HG02938 (cell line): ENCODE measurements at regions not wholly inside any gene's neighbourhood (a gene's known extent, or its start where the extent isn't known, plus 50 kb on each side); places are given as distances from the start of the nearest gene placed in this dataset.

Source experiments
- ATAC-seq: cut with Tn5 transposase; IDR thresholded peaks from one replicate; pipeline ENCODE4 v1.9.1; 2021; ENCODE audit warnings: mild to moderate bottlenecking, moderate library complexity; ENCODE audit not compliant: unreplicated experiment

DNA sequence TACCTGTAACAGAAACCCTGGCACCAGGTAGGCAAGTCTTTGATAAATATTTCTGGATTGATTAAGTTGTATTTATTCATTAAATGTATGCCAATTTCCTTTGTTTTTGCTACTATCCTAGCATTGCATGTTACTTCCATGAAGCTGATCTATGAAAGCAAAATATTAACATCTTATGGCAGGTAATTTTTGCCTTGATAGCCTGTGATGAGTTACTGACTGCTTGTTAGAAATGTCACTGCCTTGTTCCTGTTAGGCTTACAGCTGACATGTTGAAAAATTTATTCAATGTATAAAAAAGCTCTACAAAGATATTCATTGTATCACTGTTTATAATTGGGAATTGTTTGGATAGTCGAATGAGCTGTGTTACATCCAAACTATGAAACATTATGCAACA is 830.1 kb downstream of the TUSC7 start:
- ATAC-seq, result no peak

DNA sequence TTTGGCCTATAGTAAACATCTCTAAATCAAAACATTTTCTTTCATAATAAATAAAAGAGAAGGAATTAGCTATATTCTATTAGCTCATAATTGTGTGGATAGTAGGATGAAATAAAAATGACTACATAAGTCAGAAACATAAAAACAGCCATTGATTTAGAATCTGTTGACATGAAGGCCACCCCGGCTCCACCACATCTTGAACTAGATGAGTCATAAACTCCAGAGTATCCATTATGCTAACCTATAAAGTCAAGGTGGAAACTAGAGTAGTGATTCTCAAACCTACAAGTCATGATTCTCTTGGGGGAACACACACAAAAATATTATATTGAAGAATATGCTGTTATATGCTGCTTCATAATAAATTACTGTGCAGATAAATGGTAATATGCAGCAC is 831.0 kb downstream of the TUSC7 start:
- ATAC-seq, result no peak

DNA sequence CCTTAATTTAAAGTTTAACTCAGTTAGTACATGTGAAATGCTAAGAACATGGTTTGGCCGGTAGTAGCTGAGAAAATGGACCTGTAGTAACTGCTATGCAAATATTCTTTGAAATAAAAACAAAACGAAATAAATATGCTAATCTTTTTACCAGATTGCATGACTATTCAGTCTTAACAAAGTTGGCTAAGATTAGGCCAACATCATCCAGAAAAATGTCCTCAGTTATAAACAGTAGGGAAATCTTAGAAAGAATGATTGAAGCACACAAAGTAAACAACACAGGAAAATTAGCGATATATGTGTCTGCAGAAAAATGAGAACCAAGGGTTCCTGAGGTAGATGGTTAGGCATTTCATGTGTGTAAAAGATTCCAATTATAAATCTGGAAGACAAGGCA is 832.1 kb downstream of the TUSC7 start:
- no peak for ATAC-seq

DNA sequence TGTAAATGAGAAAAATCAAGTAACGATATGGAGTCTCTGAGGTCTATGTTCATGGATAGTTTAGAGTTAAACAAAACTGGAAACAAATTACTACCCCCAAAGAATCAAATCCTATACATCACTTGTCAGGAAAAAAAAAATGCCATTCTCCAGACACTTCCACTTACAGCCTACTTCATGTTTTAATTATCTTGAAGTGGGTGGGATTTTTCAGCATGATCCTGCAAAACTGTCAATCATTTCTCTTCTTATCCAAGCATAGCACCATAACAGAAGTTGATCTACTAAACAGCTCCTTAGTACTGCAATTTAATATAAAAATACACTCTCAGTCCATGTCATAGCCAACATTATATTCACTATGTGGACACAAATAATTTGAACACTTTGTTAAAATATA is 833.9 kb downstream of the TUSC7 start:
- no peak for ATAC-seq

DNA sequence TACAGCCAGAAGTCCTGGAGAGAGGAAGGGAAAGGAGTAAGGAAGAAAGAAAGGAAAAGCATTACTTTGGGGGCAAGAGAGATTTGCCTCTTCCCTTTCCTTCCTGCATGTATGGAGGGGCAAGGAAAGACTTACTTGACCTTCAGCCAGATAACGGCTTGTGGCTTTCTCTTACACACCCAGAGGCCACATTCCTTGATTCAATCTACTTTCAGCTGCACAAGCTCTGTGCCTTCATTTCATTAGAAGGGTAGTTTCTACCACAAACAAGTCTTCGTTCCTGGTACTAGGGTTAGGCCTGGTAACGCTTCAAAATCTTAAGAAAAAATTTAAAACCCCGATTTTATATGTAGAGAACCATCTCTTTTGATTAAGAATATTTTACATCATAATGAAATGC is 835.9 kb downstream of the TUSC7 start:
- no peak for ATAC-seq

DNA sequence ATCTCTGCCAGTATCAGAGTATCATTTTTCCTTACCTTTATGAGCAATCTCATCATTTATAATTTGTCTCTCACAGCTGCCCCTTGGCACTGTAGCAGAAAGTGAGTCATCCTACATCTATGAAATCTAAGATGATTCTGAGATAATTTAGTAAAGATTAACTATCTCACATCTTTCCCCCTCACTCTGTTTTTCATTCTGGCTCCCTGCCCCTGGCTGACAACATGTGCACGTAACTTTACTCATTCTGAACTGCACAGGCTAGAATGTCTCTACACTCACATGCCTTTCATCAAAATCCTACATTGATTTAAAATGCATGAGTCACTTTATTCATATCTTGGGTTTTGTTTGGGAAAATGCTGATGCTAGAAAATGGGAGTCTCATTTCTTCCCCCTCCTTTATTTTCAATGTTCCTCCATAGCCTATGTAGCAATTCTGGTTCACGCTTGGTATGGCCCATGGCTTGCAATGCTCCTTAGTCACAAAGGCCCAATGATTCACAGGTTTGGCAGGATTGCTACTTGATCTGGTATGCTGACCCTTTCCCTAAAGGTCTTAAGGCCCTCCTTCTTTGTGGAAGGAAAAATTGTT is 838.5 kb downstream of the TUSC7 start:
- ATAC-seq, result no peak

DNA sequence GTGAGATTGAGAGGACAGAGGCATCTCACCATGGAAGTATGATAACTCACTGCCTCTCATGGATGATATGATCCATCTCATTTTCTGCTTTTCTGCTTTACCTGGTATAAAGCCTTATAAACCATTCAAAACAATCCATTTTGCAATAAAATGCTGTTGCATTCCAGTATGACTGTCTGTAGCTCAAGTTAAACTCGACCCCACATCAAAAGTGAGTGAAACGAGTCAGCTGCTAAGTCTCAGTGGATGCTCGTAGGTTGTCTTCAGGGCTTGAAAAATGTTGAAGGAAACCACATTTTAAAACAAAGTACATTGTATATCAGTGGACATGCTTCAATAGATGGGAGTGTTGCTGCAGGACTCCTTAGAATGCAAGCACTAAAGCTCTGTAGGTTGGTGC is 839.0 kb downstream of the TUSC7 start:
- no peak for ATAC-seq

DNA sequence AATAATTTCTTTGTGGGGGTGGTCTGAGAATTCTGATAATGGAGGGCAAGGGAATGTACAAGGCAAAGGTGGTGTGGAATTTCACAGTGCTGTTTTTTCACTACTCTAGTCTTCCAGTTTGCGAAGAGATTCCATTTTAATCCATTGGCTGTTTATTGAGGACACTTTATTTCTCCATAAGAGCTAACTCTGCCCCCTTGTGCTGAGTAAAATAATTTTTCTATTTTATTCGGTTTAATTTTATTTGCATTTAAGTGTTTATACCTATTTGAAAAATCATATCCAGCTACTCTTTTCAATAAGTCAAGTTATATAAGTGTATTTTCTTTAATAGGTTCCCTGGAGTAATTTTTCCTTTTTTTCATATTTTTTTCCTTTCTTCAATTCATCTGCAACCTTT is 840.1 kb downstream of the TUSC7 start:
- no peak for ATAC-seq

DNA sequence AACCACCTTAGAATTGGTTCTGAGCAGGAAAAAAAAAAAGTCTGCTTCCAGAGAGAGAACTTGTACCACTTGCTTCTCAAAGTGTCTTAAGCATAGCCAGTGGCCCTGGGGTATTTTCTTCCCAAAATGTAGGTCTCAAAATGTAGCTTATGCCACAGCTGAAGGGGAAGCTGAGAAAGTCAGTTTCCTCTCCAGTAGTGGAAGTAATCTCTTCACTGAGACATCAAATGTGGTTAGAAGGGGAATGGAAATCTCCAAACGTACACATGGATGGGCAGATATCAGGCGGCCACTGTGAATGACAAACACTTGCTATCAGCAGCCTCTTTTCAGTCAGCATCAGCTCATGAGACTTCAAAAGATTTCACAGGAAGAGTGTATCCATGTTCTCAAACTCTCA is 841.2 kb downstream of the TUSC7 start:
- ATAC-seq, result no peak

DNA sequence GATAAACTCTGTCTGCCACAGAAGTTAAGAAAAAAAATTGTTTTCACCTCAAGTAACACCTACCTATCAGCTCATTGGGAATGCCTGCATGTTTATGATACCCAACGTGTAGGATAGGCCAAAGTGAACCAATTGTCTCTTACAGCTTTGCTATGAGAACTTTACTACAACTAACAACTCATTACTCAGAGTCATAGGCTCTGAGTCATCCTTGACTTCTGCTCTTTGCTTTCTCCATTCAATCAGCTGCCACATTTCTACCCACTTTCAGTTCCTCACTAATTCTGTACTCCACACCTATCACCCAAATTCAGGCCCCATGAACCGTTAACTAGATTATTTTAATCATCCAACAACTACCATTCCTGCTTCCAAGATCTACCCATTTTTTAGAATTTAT is 843.9 kb downstream of the TUSC7 start:
- ATAC-seq, result peak; percentile 99

DNA sequence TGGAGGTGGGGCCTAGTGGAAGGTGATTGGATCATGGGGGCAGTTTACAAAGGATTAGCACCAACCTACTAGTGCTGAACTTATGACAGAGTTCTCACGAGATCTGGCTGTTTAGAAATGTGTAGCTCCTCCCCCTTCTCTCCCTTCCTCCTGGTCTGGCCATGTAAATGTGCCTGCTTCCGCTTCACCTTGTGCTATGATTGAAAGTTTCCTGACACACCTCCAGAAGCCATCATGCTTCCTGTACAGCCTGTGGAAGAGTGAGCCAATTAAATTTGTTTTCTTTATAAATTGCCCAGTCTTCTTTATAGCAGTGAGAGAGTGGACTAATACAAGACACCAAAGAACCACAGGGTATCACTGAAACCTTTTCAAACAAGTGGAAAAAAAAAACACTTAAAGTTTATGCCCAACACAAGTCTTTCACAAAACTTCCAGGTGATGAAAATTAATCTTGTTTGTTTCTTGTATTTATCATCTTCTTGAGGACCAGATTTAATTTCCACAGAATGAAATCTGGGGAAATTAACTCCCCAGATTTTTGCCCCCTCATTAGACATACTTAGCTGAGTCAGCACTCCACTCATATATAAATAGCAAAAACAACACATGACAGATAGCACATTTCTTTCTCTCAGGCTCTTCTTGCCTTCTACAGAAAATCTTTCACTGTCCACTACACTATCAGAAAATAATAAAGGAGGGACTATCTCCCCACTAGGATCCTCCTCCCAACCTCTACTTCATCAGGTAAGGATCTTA is 847.2 kb downstream of the TUSC7 start:
- ATAC-seq, result no peak

DNA sequence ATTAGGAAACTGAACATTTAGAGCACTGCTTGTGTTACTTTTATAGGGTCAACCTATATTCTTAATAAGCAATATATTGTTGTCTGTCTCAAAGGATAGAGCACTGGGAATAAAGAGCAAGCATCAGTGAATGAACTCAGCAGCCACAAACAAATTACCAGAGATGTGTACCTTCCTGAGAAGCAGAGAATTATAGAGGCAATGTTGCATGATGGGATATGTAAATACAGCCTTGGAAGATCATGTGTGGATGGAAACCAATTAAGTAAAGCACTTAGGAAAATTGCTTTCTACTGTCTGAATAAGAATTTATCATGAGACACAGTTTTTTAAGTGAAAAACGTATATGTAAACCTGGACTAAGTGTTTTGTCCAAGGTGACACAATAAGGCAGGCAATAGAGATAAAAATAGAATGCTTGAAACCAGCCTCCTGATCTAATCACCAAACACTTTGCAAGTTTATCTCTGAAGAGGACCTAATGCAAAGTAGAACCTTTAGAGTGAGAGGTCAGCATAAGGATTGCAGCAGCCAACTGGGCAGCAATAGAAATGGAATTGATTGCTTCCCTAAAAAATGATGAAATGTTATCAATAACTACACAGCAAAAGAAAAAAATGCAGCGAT is 848.0 kb downstream of the TUSC7 start:
- ATAC-seq, result no peak

DNA sequence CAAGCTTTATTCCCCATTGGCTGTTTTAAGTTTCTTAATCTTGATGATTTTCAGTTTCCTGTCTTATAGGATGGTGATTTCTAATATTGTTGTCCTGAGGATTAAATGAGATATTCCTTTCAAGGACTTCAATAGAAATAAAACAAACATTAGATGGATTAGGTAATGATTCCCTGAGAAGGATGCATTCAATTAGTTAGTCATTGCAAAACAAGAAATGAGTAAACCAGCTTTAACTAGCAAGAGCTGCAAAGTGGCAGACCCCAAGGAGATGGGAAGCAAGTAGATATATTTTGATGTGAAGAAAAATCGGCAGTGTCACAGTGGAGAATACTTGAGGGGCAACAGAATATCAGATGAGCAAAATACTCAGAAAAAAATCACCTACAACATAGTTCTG is 849.1 kb downstream of the TUSC7 start:
- no peak for ATAC-seq

DNA sequence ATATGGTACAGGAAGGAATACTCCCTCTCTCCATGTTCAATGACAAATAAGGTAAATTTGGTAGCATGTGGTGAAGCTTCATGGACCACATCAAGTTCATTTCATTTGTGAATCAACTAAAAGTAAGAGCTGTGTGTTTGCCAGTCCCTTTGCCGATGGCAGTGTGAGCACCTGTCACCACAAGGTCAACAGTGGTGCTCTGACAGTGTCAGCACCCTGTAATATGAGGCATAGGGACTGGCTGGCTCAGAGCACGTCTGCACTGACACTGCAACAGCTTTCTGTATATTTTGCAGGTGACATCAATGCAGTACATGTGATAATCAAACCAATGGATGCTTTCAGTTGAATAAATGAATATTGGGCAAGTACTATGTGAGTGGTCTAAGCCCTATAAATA is 852.4 kb downstream of the TUSC7 start:
- ATAC-seq, result no peak

DNA sequence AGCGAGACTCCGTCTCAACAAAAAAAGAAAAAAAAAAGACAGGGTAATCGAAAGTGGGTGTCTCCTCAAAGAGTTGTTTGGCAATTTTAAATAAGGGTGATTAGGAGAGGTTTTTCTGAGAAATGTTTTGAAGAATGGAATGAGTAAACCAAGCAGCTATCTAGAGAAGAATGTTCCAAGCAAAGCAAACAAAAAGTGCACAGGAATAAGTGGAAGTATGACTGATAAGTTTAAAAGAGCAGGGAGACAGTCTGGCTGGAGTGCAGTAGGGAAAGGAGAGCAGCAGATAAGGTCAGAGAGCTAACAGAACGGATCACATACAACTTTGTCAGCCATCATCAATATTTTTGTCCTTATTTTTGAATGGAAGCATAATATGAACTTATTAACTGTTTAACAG is 853.5 kb downstream of the TUSC7 start:
- no peak for ATAC-seq

DNA sequence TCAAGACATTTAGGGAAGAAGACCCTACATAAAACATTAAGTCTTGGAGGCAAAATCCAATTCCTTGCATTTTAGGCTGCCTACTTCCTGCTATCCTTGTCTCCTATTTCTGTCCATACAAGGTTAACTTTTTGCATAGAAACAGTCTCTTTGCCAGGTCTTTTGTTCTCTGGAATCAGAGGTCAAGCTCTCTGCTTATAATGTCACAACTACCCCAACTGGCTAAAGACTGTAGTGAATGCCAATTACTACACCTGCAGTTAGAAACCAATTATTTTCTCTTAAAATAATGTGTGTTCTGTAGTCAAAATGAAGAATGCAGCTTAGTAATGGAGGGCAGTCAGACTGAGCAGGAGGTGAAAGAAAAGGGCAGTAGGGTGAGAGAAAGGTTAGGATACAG is 856.2 kb downstream of the TUSC7 start:
- no peak for ATAC-seq

DNA sequence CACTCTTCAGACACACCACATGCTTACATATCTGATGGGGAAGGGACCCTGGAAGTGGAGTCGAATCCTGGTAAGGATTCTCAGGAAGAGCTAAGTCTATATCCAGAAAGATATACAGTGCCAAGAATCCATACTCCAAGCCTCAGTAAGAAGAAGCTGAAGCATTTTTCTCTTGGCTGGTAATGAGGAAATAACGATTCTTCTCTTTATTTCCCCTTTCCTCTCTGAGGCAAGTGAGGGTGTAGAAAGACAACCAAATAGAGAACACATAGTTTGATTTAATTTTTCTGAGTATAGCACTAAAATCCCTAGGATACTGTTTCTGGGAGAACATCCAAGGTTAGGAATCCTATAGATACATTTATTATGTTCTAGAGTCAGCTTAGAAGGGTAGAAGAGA is 857.3 kb downstream of the TUSC7 start:
- no peak for ATAC-seq

DNA sequence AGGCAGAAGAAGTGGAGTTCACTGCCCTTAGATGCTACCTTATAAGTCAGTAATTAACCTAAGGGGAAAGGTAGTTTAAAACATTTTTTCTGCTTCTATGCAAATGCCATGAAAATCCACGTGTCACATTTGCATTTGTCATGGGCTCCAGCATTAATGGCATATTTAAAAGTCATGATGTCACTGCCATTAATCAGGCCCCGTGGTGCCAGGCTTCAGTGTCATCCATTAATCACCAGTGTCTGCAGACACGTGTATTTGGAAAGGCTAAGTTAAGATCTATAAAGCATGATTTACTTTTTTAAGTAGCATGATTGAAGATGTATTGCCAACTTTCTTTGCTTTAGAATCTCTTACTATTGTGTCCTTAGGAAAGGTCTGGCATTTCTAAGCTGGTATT is 857.8 kb downstream of the TUSC7 start:
- no peak for ATAC-seq

DNA sequence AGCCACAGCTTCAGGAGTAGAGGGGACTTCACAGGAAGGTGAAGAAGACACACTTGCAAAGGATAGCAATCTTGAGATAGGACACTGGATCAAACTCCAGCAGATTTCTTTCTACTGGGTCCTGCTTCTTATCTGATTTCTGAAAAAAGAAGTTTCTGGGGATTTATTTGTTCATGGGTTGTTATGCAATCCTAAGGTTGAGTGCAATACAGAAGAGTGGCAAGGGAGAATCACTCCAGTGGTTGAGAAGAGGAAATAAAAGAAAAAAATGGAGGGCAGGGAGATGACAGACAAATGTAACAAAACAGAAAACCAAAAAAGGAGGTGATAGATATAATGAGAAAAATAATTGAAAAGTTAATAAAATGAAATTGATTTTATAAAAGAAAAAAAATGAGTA is 858.3 kb downstream of the TUSC7 start:
- ATAC-seq, result no peak

DNA sequence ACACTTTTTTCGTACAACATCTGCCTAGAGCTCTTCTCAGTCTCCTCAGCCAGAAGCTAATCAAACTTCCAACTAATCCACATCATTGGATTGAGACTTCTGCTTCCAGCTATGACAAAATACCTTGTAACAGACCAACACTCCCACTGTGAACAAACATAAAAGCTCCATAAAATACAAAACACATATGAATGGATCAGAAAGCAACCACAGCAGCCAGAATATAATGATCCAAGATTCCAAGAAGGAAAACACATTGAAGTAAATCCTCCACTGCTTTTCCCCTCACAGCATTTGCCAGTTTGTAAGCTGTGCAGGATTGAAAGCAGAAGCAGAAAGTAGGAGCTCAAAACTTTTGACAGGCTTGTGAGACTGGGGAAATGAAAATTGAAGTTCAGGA is 863.2 kb downstream of the TUSC7 start:
- ATAC-seq, result no peak

DNA sequence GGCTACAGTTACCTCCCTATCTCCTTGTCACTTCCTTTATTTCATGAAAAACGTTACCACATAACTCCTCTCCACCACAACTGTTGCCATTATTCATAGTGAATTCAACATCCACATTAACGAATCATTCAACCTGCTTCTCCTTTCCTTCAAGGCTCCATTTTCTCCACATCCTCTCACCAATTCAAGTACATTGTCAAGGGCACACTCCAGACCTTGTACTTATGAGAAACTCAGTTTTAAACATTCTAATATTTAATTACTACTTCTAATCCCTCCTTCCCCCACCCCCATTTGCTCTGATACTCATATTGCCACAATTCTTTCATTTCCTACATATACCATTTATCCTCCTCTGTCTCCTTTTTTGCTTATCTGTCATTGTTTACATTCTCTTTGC is 871.2 kb downstream of the TUSC7 start:
- no peak for ATAC-seq

DNA sequence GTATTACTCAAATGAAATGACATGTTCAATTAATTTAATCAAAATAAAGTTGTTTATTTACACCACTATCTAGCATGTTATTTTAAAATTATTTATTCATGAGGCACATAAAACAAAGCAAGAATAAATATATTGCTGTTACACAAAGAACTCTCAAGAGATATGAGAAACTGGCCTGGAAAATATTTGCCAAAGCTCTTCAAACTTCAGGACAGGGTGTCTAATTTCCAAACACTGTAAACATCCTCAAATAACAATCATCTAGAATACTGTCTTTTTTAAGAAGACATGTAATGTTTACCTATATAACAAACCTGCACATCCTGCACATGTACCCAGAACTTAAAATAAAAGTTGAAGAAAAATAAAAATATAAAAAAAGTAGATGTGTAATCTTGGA is 876.6 kb downstream of the TUSC7 start:
- ATAC-seq, result no peak

DNA sequence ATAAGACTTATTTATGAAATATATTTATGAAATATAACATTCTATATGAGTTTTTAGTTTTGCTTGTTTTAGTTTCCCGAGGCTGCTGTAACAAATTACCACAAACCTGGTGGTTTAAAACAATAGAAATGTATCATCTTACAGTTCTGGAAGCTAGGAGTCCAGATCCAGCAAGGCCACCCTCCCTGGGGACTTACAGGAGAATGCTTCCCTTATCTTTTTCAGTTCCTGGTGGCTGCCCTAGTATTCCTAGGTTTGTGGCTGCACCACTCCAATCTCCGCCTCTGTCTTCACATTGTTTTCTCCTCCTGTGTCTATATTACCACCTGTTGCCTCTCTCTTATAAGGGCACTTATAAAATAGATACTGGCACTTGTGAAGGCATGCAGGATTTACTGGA is 877.8 kb downstream of the TUSC7 start:
- ATAC-seq, result no peak
